ENCODE measurements at regions not wholly inside any gene's neighbourhood (a gene's known extent, or its start where the extent isn't known, plus 50 kb on each side); places are given as distances from the start of the nearest gene placed in this dataset.

GRCh38 chr12:11446372-11446771 lies 51.0 kb upstream of the PRB2 start:
- DNase-seq = no peak

GRCh38 chr12:11457996-11458645 lies 62.8 kb upstream of the PRB2 start:
- no peak for DNase-seq

GRCh38 chr12:11460343-11461023 lies 65.1 kb upstream of the PRB2 start:
- DNase-seq = no peak

- no peak for DNase-seq
These were observed 66.1 kb upstream of the PRB2 start for GRCh38 chr12:11461433-11461832.

GRCh38 chr12:11477110-11477509 lies 81.7 kb upstream of the PRB2 start:
- no peak for DNase-seq

- no peak for DNase-seq
These were observed 87.6 kb upstream of the PRB2 start for GRCh38 chr12:11482955-11483354.

- peak; percentile 52 to 92 for DNase-seq
These were observed 91.5 kb upstream of the PRB2 start for GRCh38 chr12:11486623-11487444.

- peak; percentile 23 to 24 for DNase-seq
These were observed 100.9 kb upstream of the PRB2 start for GRCh38 chr12:11496157-11496851.

GRCh38 chr12:11497438-11497837 lies 102.1 kb upstream of the PRB2 start:
- DNase-seq = no peak

- peak in 1 of 2 experiments; percentile 23 for DNase-seq
These were observed 102.6 kb upstream of the PRB2 start for GRCh38 chr12:11497995-11498394.

- peak in 1 of 2 experiments; percentile 10 for DNase-seq
These were observed 103.2 kb upstream of the PRB2 start for GRCh38 chr12:11498574-11498973.

GRCh38 chr12:11499806-11500187 lies 104.4 kb upstream of the PRB2 start:
- peak; percentile 64 to 86 for DNase-seq

GRCh38 chr12:11500188-11500860 lies 105.0 kb upstream of the PRB2 start:
- DNase-seq = peak; percentile 43 to 88

GRCh38 chr12:11500861-11501230 lies 105.5 kb upstream of the PRB2 start:
- peak in 1 of 2 experiments; percentile 47 for DNase-seq

GRCh38 chr12:11508699-11509098 lies 113.3 kb upstream of the PRB2 start:
- no peak for DNase-seq

- no peak for DNase-seq
These were observed 114.0 kb upstream of the PRB2 start for GRCh38 chr12:11509326-11509725.

- no peak for DNase-seq
These were observed 115.3 kb upstream of the PRB2 start for GRCh38 chr12:11510671-11511070.

GRCh38 chr12:11513288-11513687 lies 117.9 kb upstream of the PRB2 start:
- peak in 1 of 2 experiments; percentile 28 for DNase-seq

- DNase-seq = no peak
These were observed 121.7 kb upstream of the PRB2 start for GRCh38 chr12:11517080-11517479.

GRCh38 chr12:11524446-11524845 lies 125.0 kb upstream of the ETV6 start:
- DNase-seq = no peak

- no peak for DNase-seq
These were observed 115.4 kb upstream of the ETV6 start for GRCh38 chr12:11534064-11534463.

GRCh38 chr12:11535127-11535526 lies 114.3 kb upstream of the ETV6 start:
- no peak for DNase-seq

- DNase-seq = no peak
These were observed 110.3 kb upstream of the ETV6 start for GRCh38 chr12:11539156-11539555.
